ENCODE measurements at regions not wholly inside any gene's neighbourhood (a gene's known extent, or its start where the extent isn't known, plus 50 kb on each side); places are given as distances from the start of the nearest gene placed in this dataset.

GRCh38 chr7:27389496-27389895 lies 146.9 kb downstream of the EVX1 start:
- intact Hi-C loops (cut with DNase I): no loop called here
- H3K27ac ChIP-seq: peak overlapping the region; percentile 33
- H3K4me1 ChIP-seq: no peaks in the 10 kb centered on the region
- H3K9me3 ChIP-seq: no peaks in the 10 kb centered on the region
- no peak for DNase-seq (ENCODE audit: low spot score in 2 of 2)
- TF ChIP-seq CTCF (IDR thresholded peaks at IDR 0.05): no peak
- no peaks in the 10 kb centered on the region for H3K36me3 ChIP-seq
- H3K27me3 ChIP-seq: no peaks in the 10 kb centered on the region
- H3K4me3 ChIP-seq: no peak overlapping the region

GRCh38 chr7:27392477-27392876 lies 149.9 kb downstream of the EVX1 start:
- Histone ChIP-seq H3K4me3 (no peak overlapping the region), H3K27me3 (no peaks in the 10 kb centered on the region), H3K9me3 (no peaks in the 10 kb centered on the region), H3K4me1 (no peaks in the 10 kb centered on the region), H3K27ac (no peak overlapping the region), H3K36me3 (no peaks in the 10 kb centered on the region)
- TF ChIP-seq CTCF (IDR thresholded peaks at IDR 0.05): no peak
- intact Hi-C loops (cut with DNase I): no loop called here
- DNase-seq (ENCODE audit: low spot score in 2 of 2): no peak

DNA sequence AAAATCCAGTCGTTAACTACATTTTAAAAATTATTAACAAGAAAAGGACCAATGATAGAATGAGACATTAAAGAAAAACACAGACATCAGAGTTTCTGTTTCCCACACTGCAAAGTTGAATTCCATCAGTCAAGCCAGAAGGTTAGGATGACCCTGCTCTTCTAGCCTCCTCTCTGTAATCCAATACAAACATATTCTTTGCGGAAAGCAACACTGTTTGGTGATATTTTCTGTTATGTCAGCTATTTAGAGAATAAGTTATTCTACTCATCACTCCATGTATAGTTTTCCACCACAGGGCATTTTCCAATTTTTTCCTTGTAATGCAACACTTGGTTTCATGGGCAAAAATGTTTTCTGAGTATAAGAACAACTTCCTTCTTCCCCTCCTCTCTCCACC lies 152.3 kb downstream of the EVX1 start:
- Histone ChIP-seq H3K27ac (no peak overlapping the region), H3K36me3 (no peaks in the 10 kb centered on the region), H3K4me1 (no peaks in the 10 kb centered on the region), H3K27me3 (no peaks in the 10 kb centered on the region), H3K4me3 (no peak overlapping the region), H3K9me3 (no peaks in the 10 kb centered on the region)
- TF ChIP-seq CTCF (IDR thresholded peaks at IDR 0.05): no peak
- intact Hi-C loops (cut with DNase I): no loop called here
- no peak for DNase-seq (ENCODE audit: low spot score in 2 of 2)

DNA sequence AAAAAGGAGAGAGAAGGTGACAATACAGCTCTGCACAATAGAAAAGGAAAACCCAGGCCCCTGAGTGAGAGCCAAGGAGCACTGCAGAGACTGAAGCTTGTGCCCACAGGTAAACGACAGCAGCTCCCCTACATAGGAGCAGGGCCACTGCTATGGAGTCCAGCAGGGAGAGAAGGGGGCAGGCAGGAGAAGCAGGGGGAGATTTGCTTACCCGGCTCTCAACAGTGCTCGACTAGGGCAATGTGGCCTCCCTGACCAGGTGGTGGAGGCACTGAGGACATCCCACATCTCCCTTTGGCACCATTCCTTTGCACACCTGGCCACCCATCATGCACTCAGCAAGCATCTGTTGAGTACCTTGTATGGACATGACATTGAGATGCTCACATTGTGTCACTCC lies 153.0 kb downstream of the EVX1 start:
- Histone ChIP-seq H3K27ac (no peak overlapping the region), H3K4me1 (no peaks in the 10 kb centered on the region)

GRCh38 chr7:27397503-27397902 lies 154.9 kb downstream of the EVX1 start:
- H3K4me1 ChIP-seq: no peaks in the 10 kb centered on the region
- no peaks in the 10 kb centered on the region for H3K9me3 ChIP-seq
- H3K36me3 ChIP-seq: no peaks in the 10 kb centered on the region
- TF ChIP-seq CTCF (IDR thresholded peaks at IDR 0.05): no peak
- intact Hi-C loops (cut with DNase I): no loop called here
- H3K27ac ChIP-seq: no peak overlapping the region
- DNase-seq (ENCODE audit: low spot score in 2 of 2): no peak
- H3K4me3 ChIP-seq: no peak overlapping the region
- H3K27me3 ChIP-seq: no peaks in the 10 kb centered on the region

More for the DNA sequence above, 153.0 kb downstream of the EVX1 start:
- no peak for DNase-seq (ENCODE audit: low spot score in 2 of 2)
- no peak for TF ChIP-seq CTCF (IDR thresholded peaks at IDR 0.05)
- Histone ChIP-seq H3K27me3 (no peaks in the 10 kb centered on the region), H3K9me3 (no peaks in the 10 kb centered on the region), H3K4me3 (no peak overlapping the region), H3K36me3 (no peaks in the 10 kb centered on the region)
- intact Hi-C loops (cut with DNase I): no loop called here

DNA sequence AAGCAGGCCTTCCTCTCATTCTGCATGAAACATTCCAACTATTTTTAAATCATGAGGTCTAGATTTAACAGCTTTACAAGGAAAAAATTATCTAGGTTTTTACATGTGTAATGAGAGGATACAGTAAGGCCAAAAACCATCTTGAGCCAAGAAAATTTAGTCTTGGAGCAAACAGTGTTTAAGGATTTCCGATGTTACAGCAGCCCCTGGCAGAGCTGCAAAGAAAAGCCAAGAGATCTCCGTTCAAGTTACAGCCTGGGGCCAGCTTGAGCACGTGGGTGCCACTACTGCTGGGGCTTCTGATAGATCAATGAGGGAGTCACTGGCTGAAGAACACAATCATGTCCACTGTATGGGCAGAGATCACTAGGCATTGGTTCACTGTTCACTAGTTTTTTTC lies 156.2 kb downstream of the EVX1 start:
- Histone ChIP-seq H3K4me1 (no peaks in the 10 kb centered on the region), H3K4me3 (no peak overlapping the region), H3K36me3 (no peaks in the 10 kb centered on the region), H3K9me3 (no peaks in the 10 kb centered on the region), H3K27me3 (no peaks in the 10 kb centered on the region), H3K27ac (no peak overlapping the region)
- no peak for TF ChIP-seq CTCF (IDR thresholded peaks at IDR 0.05)
- no peak for DNase-seq (ENCODE audit: low spot score in 2 of 2)
- intact Hi-C loops (cut with DNase I): no loop called here
